Naive thymus-derived CD4-positive, alpha-beta T cell (primary cell): ENCODE measurements at regions not wholly inside any gene's neighbourhood (a gene's known extent, or its start where the extent isn't known, plus 50 kb on each side); places are given as distances from the start of the nearest gene placed in this dataset.

Experiments used
- ATAC-seq: fragments of 150-1000 bp; cut with Tn5 transposase; 2 replicates; pipeline ENCODE4 v1.10.0; 2021; ENCODE audit warnings: mild to moderate bottlenecking, moderate library complexity
- CTCF ChIA-PET: fragments of 350-600 bp; sonication (Branson Sonifier 250); formaldehyde crosslinking; loops from one replicate; lab custom pipeline; 2021; ENCODE audit warnings: antibody characterized with exemption; lab: Charles Lee
- POLR2A ChIA-PET: fragments of 350-600 bp; sonication (Branson Sonifier 250); formaldehyde crosslinking; loops from one replicate; lab custom pipeline; 2021; ENCODE audit warnings: antibody characterized with exemption, inconsistent platforms; lab: Charles Lee
- DNase-seq, 9 donors: peaks; one replicate each; pipeline versions ENCODE4 v3.0.0 to v3.0.0-alpha.2; 2020 to 2022; ENCODE audit warnings: mixed read lengths in 1 of 9
- H3K27ac ChIP-seq: one replicate; pipeline ENCODE4 v1.7.0; 2013; ENCODE audit warnings: mild to moderate bottlenecking, low read depth, low read length, moderate library complexity
- H3K27me3 ChIP-seq, 2 donors: one replicate each; pipeline ENCODE4 v1.7.0; 2013; ENCODE audit warnings: low read length in 2 of 2, mild to moderate bottlenecking in 2 of 2, moderate library complexity in 2 of 2; ENCODE audit not compliant: control insufficient read depth in 2 of 2, insufficient read depth in 2 of 2
- H3K36me3 ChIP-seq, 3 experiments: 1 replicate in 2 of 3; 2 replicates in 1 of 3; pipeline ENCODE4 v1.7.0; 2013; ENCODE audit warnings: low read length in 3 of 3, mild to moderate bottlenecking in 3 of 3, moderate library complexity in 1 of 3; ENCODE audit not compliant: insufficient read depth in 3 of 3, control insufficient read depth in 2 of 3
- H3K4me1 ChIP-seq, 2 donors: one replicate each; pipeline ENCODE4 v1.7.0; 2013; ENCODE audit warnings: low read length in 2 of 2, mild to moderate bottlenecking in 2 of 2, moderate library complexity in 1 of 2; ENCODE audit not compliant: control insufficient read depth in 2 of 2, insufficient read depth in 2 of 2
- H3K4me3 ChIP-seq: 2 replicates; pipeline ENCODE4 v1.7.0; 2013; ENCODE audit warnings: mild to moderate bottlenecking, low read length
- H3K9me3 ChIP-seq, 3 experiments: 1 replicate in 2 of 3; 2 replicates in 1 of 3; pipeline ENCODE4 v1.7.0; 2013; ENCODE audit warnings: low read length in 3 of 3; ENCODE audit not compliant: control insufficient read depth in 2 of 3
- H3K27ac Mint-ChIP-seq, 9 donors: one replicate each; pipeline ENCODE4 v1.8.0; 2020 to 2022; ENCODE audit warnings: mixed read lengths in 9 of 9, mild to moderate bottlenecking in 8 of 9, moderate library complexity in 5 of 9, inconsistent platforms in 2 of 9
- H3K27me3 Mint-ChIP-seq, 5 donors: one replicate each; pipeline ENCODE4 v1.8.0; 2021 to 2022; ENCODE audit warnings: mixed read lengths in 5 of 5, mild to moderate bottlenecking in 1 of 5
- H3K36me3 Mint-ChIP-seq, 5 donors: one replicate each; pipeline ENCODE4 v1.8.0; 2020 to 2022; ENCODE audit warnings: mixed read lengths in 5 of 5, mild to moderate bottlenecking in 3 of 5, inconsistent platforms in 1 of 5
- H3K4me1 Mint-ChIP-seq, 7 donors: one replicate each; pipeline ENCODE4 v1.8.0; 2020 to 2022; ENCODE audit warnings: mixed read lengths in 7 of 7, mild to moderate bottlenecking in 3 of 7, inconsistent platforms in 1 of 7
- H3K4me3 Mint-ChIP-seq, 10 donors: one replicate each; pipeline ENCODE4 v1.8.0; 2020 to 2022; ENCODE audit warnings: mild to moderate bottlenecking in 10 of 10, mixed read lengths in 10 of 10, moderate library complexity in 6 of 10, inconsistent platforms in 2 of 10
- H3K9me3 Mint-ChIP-seq, 11 donors: one replicate each; pipeline ENCODE4 v1.8.0; 2020 to 2022; ENCODE audit warnings: mixed read lengths in 11 of 11, mild to moderate bottlenecking in 4 of 11, inconsistent platforms in 1 of 11, moderate library complexity in 1 of 11
- intact Hi-C, 2 donors: fragments of 100-400 bp; cut with micrococcal nuclease; formaldehyde crosslinking; loops; one replicate each; pipeline ENCODE4 v1.15.1; 2023

DNA sequence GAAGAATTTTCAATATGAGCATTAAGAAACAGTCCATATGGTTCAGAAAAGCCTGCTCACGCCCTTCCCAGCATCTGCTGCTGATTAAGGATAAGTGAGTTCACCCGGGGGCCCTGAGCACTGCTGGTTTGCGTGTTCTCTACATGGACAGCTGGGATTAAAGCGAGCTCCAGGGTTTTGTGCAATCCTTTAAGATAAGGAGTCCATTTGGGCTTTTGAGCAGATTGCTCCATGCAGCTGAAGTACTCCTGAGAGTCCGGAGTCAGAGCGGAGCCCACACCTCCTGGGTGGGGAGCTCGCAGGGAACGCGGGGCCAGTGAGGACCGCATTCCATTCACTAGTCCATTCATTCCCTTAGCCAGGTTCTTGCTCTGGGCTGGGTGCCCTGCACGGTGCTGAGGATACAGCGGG, 149.3 kb upstream of the COL5A1 start:
- Mint-ChIP-seq H3K27me3 (peaks cover 0 to 24% (median 8%) of the 10 kb centered on the region in 5 donors), H3K4me1 (no peaks in the 10 kb centered on the region), H3K4me3 (no peak overlapping the region), H3K9me3 (no peaks in the 10 kb centered on the region), H3K36me3 (no peaks in the 10 kb centered on the region), H3K27ac (no peak overlapping the region)
- no peaks in the 10 kb centered on the region for H3K27me3 ChIP-seq
- no peak overlapping the region for H3K27ac ChIP-seq
- intact Hi-C loops, result no loop called here
- no peaks in the 10 kb centered on the region for H3K4me1 ChIP-seq
- H3K9me3 ChIP-seq, result no peaks in the 10 kb centered on the region
- no peaks in the 10 kb centered on the region for H3K36me3 ChIP-seq
- ChIA-PET CTCF (no interaction called here), POLR2A (no interaction called here)
- H3K4me3 ChIP-seq, result no peak overlapping the region
- no peak for DNase-seq
- no peak for ATAC-seq

DNA sequence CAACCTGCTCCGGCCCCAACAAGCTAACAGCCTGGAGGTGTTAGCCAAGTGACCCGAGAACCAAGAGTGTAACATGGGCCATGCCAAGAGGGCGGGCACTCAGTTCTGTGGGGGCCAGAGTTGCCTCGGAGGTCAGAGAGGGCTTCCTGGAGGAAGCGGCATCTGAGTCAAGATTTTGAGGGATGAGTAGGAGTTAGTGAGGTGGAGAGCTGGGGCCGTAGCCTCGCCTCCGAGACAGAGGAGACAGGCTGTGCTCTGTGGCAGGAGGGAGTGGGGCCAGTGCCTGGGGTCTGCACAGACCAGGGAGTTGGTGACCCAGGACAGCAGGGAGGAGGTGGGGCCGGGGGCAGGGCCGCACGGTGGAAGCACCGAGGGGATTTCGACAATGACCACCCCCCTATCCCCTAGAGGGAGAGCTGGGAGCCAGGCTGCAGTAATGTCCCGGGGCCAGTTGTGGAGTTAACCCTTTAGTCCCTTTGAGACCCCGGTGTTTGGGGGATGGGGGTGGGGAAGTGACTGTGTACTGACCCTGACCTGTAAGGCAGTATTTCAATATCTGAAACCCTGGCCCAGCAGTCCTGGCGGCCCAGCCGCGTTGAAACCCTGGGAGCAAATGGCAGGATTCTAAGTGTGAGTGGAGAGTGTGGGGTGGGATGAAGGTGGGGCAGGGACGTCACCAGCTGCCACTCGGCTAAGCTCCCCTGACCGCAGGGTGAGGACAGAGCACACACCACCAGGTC, 148.7 kb upstream of the COL5A1 start:
- DNase-seq (no peak), ATAC-seq (no peak)
- H3K27ac Mint-ChIP-seq, result peak overlapping the region in 1 of 9 donors; percentile 83
- no peak overlapping the region for H3K4me3 ChIP-seq
- H3K4me1 Mint-ChIP-seq, result no peaks in the 10 kb centered on the region
- no peaks in the 10 kb centered on the region for H3K36me3 ChIP-seq
- no peaks in the 10 kb centered on the region for H3K9me3 Mint-ChIP-seq
- POLR2A ChIA-PET, result no interaction called here
- no peak overlapping the region for H3K4me3 Mint-ChIP-seq
- CTCF ChIA-PET, result no interaction called here
- H3K9me3 ChIP-seq, result no peaks in the 10 kb centered on the region
- no peaks in the 10 kb centered on the region for H3K27me3 ChIP-seq
- intact Hi-C loops, result no loop called here
- no peaks in the 10 kb centered on the region for H3K36me3 Mint-ChIP-seq
- H3K27ac ChIP-seq, result no peak overlapping the region
- no peaks in the 10 kb centered on the region for H3K4me1 ChIP-seq
- H3K27me3 Mint-ChIP-seq, result peaks cover 0 to 24% (median 8%) of the 10 kb centered on the region in 5 donors

DNA sequence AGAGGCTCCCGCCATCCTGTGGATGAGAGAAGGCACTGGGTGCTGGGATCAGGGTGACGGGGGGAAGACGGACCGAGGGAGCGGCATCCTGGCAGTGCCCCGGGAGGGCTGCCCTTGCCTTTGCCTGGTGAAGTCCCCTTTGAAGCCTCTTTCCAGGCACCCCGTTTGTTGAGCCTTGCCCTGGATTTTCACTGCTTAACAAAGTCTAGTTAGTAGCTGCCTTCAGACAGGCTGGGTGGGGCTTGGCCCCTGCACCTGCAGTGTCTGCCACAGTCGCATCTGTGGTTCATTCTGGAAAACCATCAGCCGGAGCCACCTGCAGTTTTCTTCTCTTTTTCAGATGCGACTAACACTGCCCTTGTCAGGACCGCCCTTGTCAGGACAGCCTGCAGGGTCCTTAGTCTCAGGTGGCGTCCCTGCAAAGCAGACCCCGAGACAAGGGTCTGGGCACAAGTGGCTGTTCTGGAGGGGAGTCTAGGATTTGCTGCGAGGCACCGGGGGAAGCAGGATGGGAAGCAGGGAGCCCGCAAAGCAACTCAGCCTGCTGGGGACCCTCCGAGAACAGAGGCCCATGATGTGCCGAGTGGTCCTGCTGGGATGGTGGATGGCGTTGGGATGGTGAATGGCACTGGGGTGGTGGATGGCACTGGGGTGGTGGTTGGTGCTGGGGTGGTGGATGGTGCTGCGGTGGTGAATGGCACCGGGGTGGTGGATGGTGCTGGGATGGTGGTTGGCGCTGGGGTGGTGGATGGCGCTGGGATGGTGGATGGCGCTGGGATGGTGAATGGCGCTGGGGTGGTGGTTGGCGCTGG, 147.9 kb upstream of the COL5A1 start:
- DNase-seq (no peak), ATAC-seq (no peak)
- Histone ChIP-seq H3K4me1 (no peaks in the 10 kb centered on the region), H3K9me3 (no peaks in the 10 kb centered on the region), H3K27ac (no peak overlapping the region), H3K27me3 (no peaks in the 10 kb centered on the region), H3K4me3 (no peak overlapping the region), H3K36me3 (no peaks in the 10 kb centered on the region)
- intact Hi-C loops, result no loop called here
- H3K27me3 Mint-ChIP-seq, result peaks cover 0 to 24% (median 8%) of the 10 kb centered on the region in 5 donors
- H3K27ac Mint-ChIP-seq, result no peak overlapping the region
- no peaks in the 10 kb centered on the region for H3K9me3 Mint-ChIP-seq
- POLR2A ChIA-PET, result no interaction called here
- CTCF ChIA-PET, result no interaction called here
- H3K4me1 Mint-ChIP-seq, result no peaks in the 10 kb centered on the region
- no peaks in the 10 kb centered on the region for H3K36me3 Mint-ChIP-seq
- no peak overlapping the region for H3K4me3 Mint-ChIP-seq

DNA sequence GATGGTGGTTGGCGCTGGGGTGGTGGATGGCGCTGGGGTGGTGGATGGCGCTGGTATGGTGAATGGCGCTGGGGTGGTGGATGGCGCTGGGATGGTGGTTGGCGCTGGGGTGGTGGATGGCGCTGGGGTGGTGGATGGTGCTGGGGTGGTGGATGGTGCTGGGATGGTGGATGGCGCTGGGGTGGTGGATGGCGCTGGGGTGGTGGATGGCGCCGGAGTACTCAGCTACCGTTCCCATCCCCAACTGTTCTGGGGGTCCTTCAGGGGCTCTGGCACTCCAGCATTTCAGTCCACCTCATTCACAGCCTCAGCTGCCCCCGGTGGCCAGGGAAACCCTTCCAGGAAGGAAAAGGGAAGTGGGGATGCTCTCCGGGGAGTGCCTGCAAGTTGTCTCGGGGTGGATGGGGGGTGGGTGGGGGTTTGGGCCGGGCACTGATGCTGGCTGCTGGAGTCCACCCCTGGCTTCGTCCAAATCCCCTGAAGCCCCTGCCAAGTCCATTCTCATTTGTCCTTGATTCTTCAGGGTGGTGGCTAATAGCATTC, 147.3 kb upstream of the COL5A1 start:
- DNase-seq, result no peak
- H3K27me3 ChIP-seq, result no peaks in the 10 kb centered on the region
- no peaks in the 10 kb centered on the region for H3K36me3 Mint-ChIP-seq

DNA sequence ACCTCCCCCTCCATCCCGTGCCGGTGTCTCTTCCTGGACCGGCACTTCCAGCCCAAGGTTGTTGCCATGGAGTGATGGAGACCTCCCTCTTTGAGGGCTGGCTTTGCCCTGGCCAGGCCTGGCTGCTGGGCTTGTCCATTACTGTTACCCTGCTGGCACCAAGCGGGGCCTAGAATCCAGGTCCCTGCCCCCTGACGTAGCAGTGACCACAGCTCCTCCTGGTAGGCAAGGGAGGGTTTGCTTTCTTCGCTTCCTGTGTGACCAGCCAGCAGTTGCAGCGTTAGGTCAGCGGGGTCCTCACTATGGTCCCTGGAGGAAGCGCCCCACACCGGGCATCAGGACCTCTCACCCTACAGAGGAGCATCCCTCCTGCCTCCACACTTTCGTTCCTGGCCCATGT, 146.7 kb upstream of the COL5A1 start:
- intact Hi-C loops, result no loop called here
- no peaks in the 10 kb centered on the region for H3K4me1 Mint-ChIP-seq
- no peak overlapping the region for H3K4me3 Mint-ChIP-seq
- H3K36me3 Mint-ChIP-seq, result no peaks in the 10 kb centered on the region
- ChIA-PET CTCF (no interaction called here), POLR2A (no interaction called here)
- no peak overlapping the region for H3K27ac Mint-ChIP-seq
- peaks cover 0 to 20% (median 7%) of the 10 kb centered on the region in 5 donors for H3K27me3 Mint-ChIP-seq
- no peak overlapping the region for H3K27ac ChIP-seq
- H3K9me3 ChIP-seq, result no peaks in the 10 kb centered on the region
- ATAC-seq (no peak), DNase-seq (no peak)
- H3K36me3 ChIP-seq, result no peaks in the 10 kb centered on the region
- no peaks in the 10 kb centered on the region for H3K27me3 ChIP-seq
- no peaks in the 10 kb centered on the region for H3K9me3 Mint-ChIP-seq
- H3K4me1 ChIP-seq, result no peaks in the 10 kb centered on the region
- H3K4me3 ChIP-seq, result no peak overlapping the region

More for the DNA sequence above, 147.3 kb upstream of the COL5A1 start:
- no peak for ATAC-seq
- Histone ChIP-seq H3K4me3 (no peak overlapping the region), H3K4me1 (no peaks in the 10 kb centered on the region), H3K36me3 (no peaks in the 10 kb centered on the region), H3K9me3 (no peaks in the 10 kb centered on the region), H3K27ac (no peak overlapping the region)
- intact Hi-C loops, result no loop called here
- no peaks in the 10 kb centered on the region for H3K9me3 Mint-ChIP-seq
- ChIA-PET POLR2A (no interaction called here), CTCF (no interaction called here)
- H3K27me3 Mint-ChIP-seq, result peaks cover 0 to 24% (median 7%) of the 10 kb centered on the region in 5 donors
- H3K27ac Mint-ChIP-seq, result no peak overlapping the region
- no peak overlapping the region for H3K4me3 Mint-ChIP-seq
- no peaks in the 10 kb centered on the region for H3K4me1 Mint-ChIP-seq

DNA sequence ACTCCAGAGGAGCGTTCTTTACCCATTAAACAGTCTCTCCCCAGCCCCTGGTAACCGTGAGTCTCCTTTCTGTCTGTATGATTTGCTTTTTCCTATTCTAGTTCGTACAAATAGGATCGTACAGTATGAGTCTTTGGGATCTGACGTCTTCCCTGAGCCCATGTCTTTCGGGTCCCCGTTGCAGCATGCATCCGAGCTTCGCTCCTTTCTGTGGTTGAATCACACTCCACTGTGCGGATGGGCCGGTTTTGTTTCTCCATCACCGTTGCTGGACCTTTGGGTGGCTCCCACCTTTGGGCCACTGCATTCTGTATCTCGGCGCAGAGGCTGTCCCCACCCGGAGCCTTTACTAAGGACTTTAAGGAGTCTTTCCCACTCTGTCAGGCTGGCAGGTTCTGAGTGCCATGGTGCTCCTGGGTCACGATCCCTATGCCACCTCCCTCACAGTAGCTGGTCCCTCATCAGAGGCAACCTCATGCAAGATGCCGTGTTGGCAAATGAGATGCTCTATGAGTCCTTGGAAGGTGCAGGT, 145.7 kb upstream of the COL5A1 start:
- no peak overlapping the region for H3K4me3 Mint-ChIP-seq
- no peaks in the 10 kb centered on the region for H3K9me3 Mint-ChIP-seq
- peaks cover 6 to 17% (median 7%) of the 10 kb centered on the region in 5 donors for H3K27me3 Mint-ChIP-seq
- CTCF ChIA-PET, result no interaction called here
- intact Hi-C loops, result no loop called here
- Histone ChIP-seq H3K4me1 (no peaks in the 10 kb centered on the region), H3K27me3 (no peaks in the 10 kb centered on the region), H3K27ac (no peak overlapping the region), H3K36me3 (no peaks in the 10 kb centered on the region), H3K4me3 (no peak overlapping the region), H3K9me3 (no peaks in the 10 kb centered on the region)
- POLR2A ChIA-PET, result no interaction called here
- DNase-seq, result no peak
- no peaks in the 10 kb centered on the region for H3K4me1 Mint-ChIP-seq
- peak overlapping the region in 1 of 9 donors; percentile 62 for H3K27ac Mint-ChIP-seq
- ATAC-seq, result no peak
- H3K36me3 Mint-ChIP-seq, result no peaks in the 10 kb centered on the region
